Neural progenitor cell (in vitro differentiated cells): ENCODE measurements at regions not wholly inside any gene's neighbourhood (a gene's known extent, or its start where the extent isn't known, plus 50 kb on each side); places are given as distances from the start of the nearest gene placed in this dataset.

Source experiments
- DNase-seq: peaks from one replicate; pipeline ENCODE4 v3.0.0-alpha.2; 2016; ENCODE audit warnings: low spot score
- H2AFZ ChIP-seq: fragments of 200-600 bp; sonication (generic); replicated peaks from 2 replicates; pipeline ENCODE4 v1.6.1; 2016; ENCODE audit warnings: antibody characterized with exemption
- H3F3A ChIP-seq: fragments of 200-600 bp; sonication (generic); 2 replicates; pipeline ENCODE4 v1.6.1; 2016; ENCODE audit warnings: antibody characterized with exemption, low read depth
- H3K27ac ChIP-seq: fragments of 200-600 bp; sonication (generic); 2 replicates; pipeline ENCODE4 v1.5.1; 2016; ENCODE audit warnings: mild to moderate bottlenecking
- H3K27me3 ChIP-seq: fragments of 200-600 bp; sonication (generic); 2 replicates; pipeline ENCODE4 v1.6.1; 2016; ENCODE audit warnings: mild to moderate bottlenecking, moderate library complexity
- H3K36me3 ChIP-seq: fragments of 200-600 bp; sonication (generic); 2 replicates; pipeline ENCODE4 v1.5.1; 2016
- H3K4me1 ChIP-seq: fragments of 200-600 bp; sonication (generic); 2 replicates; pipeline ENCODE4 v1.6.1; 2016; ENCODE audit warnings: mixed run types
- H3K4me2 ChIP-seq: fragments of 200-600 bp; sonication (generic); 2 replicates; pipeline ENCODE4 v1.6.1; 2016
- H3K4me3 ChIP-seq: fragments of 200-600 bp; sonication (generic); 2 replicates; pipeline ENCODE4 v1.5.1; 2016
- H3K79me2 ChIP-seq: fragments of 200-600 bp; sonication (generic); 2 replicates; pipeline ENCODE4 v1.6.1; 2016; ENCODE audit warnings: low read depth
- H3K9ac ChIP-seq: fragments of 200-600 bp; sonication (generic); 2 replicates; pipeline ENCODE4 v1.6.1; 2016
- H3K9me3 ChIP-seq: fragments of 200-600 bp; sonication (generic); 2 replicates; pipeline ENCODE4 v1.5.1; 2016; ENCODE audit warnings: low read depth
- H4K20me1 ChIP-seq: fragments of 200-600 bp; sonication (generic); 2 replicates; pipeline ENCODE4 v1.6.1; 2016; ENCODE audit warnings: low read depth
- H3K27ac Mint-ChIP-seq: 3 replicates; pipeline ENCODE4 v1.8.0; 2021; ENCODE audit warnings: mixed read lengths
- H3K27me3 Mint-ChIP-seq: 2 replicates; pipeline ENCODE4 v1.8.0; 2022; ENCODE audit warnings: low read depth, mild to moderate bottlenecking, inconsistent platforms, moderate library complexity, mixed read lengths; ENCODE audit not compliant: insufficient read depth
- H3K36me3 Mint-ChIP-seq: 3 replicates; pipeline ENCODE4 v1.8.0; 2021; ENCODE audit warnings: mixed read lengths
- H3K4me1 Mint-ChIP-seq: 3 replicates; pipeline ENCODE4 v1.8.0; 2021; ENCODE audit warnings: mixed read lengths
- H3K4me3 Mint-ChIP-seq: 3 replicates; pipeline ENCODE4 v1.8.0; 2021; ENCODE audit warnings: mild to moderate bottlenecking, moderate library complexity, mixed read lengths
- H3K9me3 Mint-ChIP-seq: 3 replicates; pipeline ENCODE4 v1.8.0; 2020; ENCODE audit warnings: mixed read lengths
- CTCF ChIP-seq: fragments of 200-600 bp; sonication (generic); IDR thresholded peaks from 2 replicates; pipeline ENCODE4 v1.5.1; 2017; ENCODE audit warnings: antibody characterized with exemption, mild to moderate bottlenecking
- EZH2 ChIP-seq: fragments of 200-600 bp; sonication (generic); IDR thresholded peaks from 2 replicates; pipeline ENCODE4 v1.6.1; 2017; ENCODE audit warnings: antibody characterized with exemption, mild to moderate bottlenecking, moderate library complexity
- EZH2phosphoT487 ChIP-seq: fragments of 200-600 bp; sonication (generic); IDR thresholded peaks from 2 replicates; pipeline ENCODE4 v1.6.1; 2017; ENCODE audit warnings: antibody characterized with exemption

GRCh38 chr2:150052457-150052856 is 435.0 kb downstream of the RND3 start:
- Mint-ChIP-seq H3K36me3 (no peaks in the 10 kb centered on the region), H3K4me1 (no peaks in the 10 kb centered on the region), H3K4me3 (no peak overlapping the region), H3K9me3 (no peaks in the 10 kb centered on the region), H3K27ac (no peak overlapping the region), H3K27me3 (no peaks in the 10 kb centered on the region)
- Histone ChIP-seq H3K4me1 (peaks cover 3% of the 10 kb centered on the region), H4K20me1 (no peaks in the 10 kb centered on the region), H2AFZ (no peak overlapping the region), H3K4me3 (no peak overlapping the region), H3K9me3 (no peaks in the 10 kb centered on the region), H3K9ac (no peak overlapping the region), H3K4me2 (no peak overlapping the region), H3K36me3 (no peaks in the 10 kb centered on the region), H3K27ac (no peak overlapping the region), H3K79me2 (no peaks in the 10 kb centered on the region), H3K27me3 (no peaks in the 10 kb centered on the region), H3F3A (no peaks in the 10 kb centered on the region)
- no peak for TF ChIP-seq EZH2
- TF ChIP-seq CTCF: no peak
- no peak for TF ChIP-seq EZH2phosphoT487
- no peak for DNase-seq

- no peaks in the 10 kb centered on the region for H3K36me3 Mint-ChIP-seq
- Histone ChIP-seq H3K27ac (no peak overlapping the region), H3K36me3 (no peaks in the 10 kb centered on the region), H3F3A (no peaks in the 10 kb centered on the region), H3K9me3 (no peaks in the 10 kb centered on the region), H3K4me1 (peaks cover 11% of the 10 kb centered on the region), H4K20me1 (no peaks in the 10 kb centered on the region), H3K4me3 (no peak overlapping the region), H2AFZ (no peak overlapping the region), H3K9ac (no peak overlapping the region), H3K4me2 (no peak overlapping the region), H3K79me2 (no peaks in the 10 kb centered on the region), H3K27me3 (no peaks in the 10 kb centered on the region)
- no peak overlapping the region for H3K4me3 Mint-ChIP-seq
- peaks cover 12% of the 10 kb centered on the region for H3K4me1 Mint-ChIP-seq
- no peak for TF ChIP-seq EZH2phosphoT487
- TF ChIP-seq EZH2: no peak
- TF ChIP-seq CTCF: no peak
- H3K9me3 Mint-ChIP-seq: no peaks in the 10 kb centered on the region
- no peak for DNase-seq
- H3K27me3 Mint-ChIP-seq: no peaks in the 10 kb centered on the region
- no peak overlapping the region for H3K27ac Mint-ChIP-seq
Measured at GRCh38 chr2:150051004-150051403, 436.5 kb downstream of the RND3 start.

- H3K9me3 Mint-ChIP-seq: no peaks in the 10 kb centered on the region
Measured at GRCh38 chr2:150050036-150050435, 437.4 kb downstream of the RND3 start.

More at GRCh38 chr2:150050036-150050435, 437.4 kb downstream of the RND3 start:
- no peak overlapping the region for H3K4me2 ChIP-seq
- no peaks in the 10 kb centered on the region for H3K79me2 ChIP-seq
- H3K4me3 Mint-ChIP-seq: no peak overlapping the region
- H3K27ac ChIP-seq: no peak overlapping the region
- no peaks in the 10 kb centered on the region for H3K36me3 ChIP-seq
- H4K20me1 ChIP-seq: no peaks in the 10 kb centered on the region
- H3K36me3 Mint-ChIP-seq: no peaks in the 10 kb centered on the region
- no peaks in the 10 kb centered on the region for H3K9me3 ChIP-seq
- no peak overlapping the region for H3K4me3 ChIP-seq
- H3K27ac Mint-ChIP-seq: no peak overlapping the region
- TF ChIP-seq EZH2phosphoT487 (no peak), EZH2 (no peak), CTCF (no peak)
- no peak overlapping the region for H2AFZ ChIP-seq
- H3K27me3 ChIP-seq: no peaks in the 10 kb centered on the region
- H3F3A ChIP-seq: no peaks in the 10 kb centered on the region
- H3K4me1 ChIP-seq: peaks cover 11% of the 10 kb centered on the region
- DNase-seq: no peak
- H3K4me1 Mint-ChIP-seq: peaks cover 12% of the 10 kb centered on the region
- no peak overlapping the region for H3K9ac ChIP-seq
- H3K27me3 Mint-ChIP-seq: no peaks in the 10 kb centered on the region
